Bone marrow (tissue), 2 donors: ENCODE measurements at regions not wholly inside any gene's neighbourhood (a gene's known extent, or its start where the extent isn't known, plus 50 kb on each side); places are given as distances from the start of the nearest gene placed in this dataset.
"Not testable (repeated sequence)": the region's sequence is repeated elsewhere in the genome, so short reads cannot be mapped to it uniquely, and the experiment has no call there.

Experiments
- DNase-seq, 2 donors: peaks; one replicate each; lab custom pipeline; 2025; lab: John Stamatoyannopoulos, UW

DNA sequence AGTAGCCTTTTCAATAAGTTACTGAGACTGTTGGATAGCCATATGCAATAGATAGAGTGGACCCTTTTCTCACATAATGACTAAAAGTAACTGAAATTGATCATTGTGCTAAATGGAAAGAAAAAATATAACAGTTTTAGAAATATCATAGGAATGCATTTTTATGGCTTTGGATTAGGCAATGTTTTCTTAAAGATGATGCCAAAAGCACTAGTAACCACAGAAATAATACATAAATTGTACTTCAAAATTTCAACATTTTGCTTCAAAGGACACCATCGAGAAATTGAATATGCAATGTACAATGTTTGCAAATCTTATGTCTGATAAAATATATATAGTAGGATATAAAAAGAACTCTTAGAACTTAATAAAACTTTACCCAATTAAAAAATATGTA lies 1267.5 kb upstream of the CDH9 start:
- no peak for DNase-seq

- no peak for DNase-seq
Measured at GRCh38 chr5:28301712-28302111, 1263.3 kb upstream of the CDH9 start.

DNA sequence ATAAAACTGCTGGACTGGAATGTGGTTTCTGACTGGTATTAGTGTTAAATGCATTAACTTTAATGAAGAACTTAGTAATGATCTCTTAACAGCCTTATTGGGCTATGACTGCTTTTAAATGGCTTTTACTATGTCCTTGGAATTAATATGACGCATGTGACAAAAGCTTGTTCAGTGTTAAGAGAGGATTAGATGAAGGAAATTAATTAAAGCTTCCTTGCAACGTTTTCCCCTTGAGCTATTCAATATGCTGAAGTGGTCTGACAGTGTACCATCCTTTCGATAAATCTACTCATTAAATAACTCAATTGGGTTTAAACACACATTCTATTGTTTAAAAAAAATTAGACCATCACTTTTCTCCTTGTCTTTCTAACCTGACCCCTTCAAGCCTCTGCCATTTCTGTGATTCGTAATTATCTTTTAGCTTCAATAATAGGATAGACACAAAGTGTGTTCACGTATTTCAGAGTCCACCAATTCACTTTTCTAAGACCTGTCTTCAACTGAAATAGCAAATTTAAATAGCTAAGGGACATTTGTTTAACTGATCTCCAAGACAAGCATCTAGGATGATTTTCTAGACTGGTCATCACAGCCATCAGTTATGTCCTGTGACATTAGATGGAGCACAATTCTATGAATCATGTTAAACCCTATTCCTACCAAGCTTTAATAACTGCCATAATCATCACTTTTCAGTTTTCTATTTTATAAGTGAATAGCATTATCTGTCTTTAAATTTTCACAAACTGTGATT lies 1258.0 kb upstream of the CDH9 start:
- DNase-seq = no peak

GRCh38 chr5:28287021-28287420 lies 1248.6 kb upstream of the CDH9 start:
- not testable (repeated sequence) for DNase-seq

DNA sequence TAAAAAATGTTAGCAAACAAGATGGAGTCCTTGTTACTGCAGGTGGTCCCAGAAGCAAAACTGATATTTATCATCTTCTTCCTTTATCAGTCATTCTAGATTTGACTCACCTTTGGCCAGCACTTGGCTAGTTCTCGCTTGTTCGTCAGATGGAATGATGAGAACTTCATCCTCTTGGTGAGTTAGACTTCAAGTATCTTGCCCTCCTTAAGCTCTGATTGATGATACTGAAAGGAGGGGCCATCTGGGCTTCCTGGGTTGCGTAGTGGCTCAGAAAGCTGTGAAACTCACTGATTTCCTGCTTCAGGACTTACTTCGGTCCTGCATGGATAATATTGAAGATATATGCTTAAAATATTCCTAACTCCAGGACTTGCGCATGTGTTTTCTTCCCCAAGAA lies 1248.2 kb upstream of the CDH9 start:
- no peak for DNase-seq

- no peak for DNase-seq
Measured at GRCh38 chr5:28284788-28285187, 1246.4 kb upstream of the CDH9 start.

DNA sequence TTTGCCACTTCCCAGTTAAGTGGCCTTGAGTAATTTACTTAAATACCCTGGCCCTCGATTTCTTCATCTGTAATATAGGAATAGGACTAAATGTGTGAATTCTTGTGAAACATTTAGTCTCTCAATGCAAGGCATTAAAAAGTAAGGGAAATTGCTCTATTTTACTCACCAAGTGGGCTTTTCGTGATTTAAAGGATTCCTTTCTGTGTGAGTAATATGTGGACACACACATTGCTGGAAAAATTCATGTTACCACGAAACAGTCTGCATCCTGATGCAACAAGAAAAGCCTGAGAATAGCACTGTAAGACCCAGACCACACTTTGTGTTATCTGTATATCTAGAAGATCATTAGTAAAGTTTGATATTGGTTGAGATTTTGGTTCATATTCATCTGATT lies 1243.0 kb upstream of the CDH9 start:
- DNase-seq = no peak

DNA sequence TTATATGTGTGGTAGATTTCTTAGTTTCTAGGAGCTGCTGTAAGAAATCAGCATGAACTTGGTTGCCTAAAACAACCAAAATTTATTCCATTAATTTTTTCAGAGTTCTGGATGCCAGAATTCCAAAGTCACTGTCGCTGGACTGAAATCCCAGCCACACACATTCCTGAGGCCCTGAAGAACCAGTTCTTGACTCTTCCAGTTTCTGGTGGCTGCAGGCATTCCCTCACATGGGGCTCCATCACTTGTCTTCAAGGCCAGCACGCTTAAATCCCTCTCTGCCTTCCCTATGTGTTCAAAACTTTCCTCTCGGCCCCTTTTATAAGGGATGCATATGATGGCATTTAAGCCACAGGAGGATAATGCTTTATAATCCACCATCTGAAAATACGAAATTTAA lies 1237.5 kb upstream of the CDH9 start:
- no peak for DNase-seq

GRCh38 chr5:28269978-28270377 lies 1231.6 kb upstream of the CDH9 start:
- DNase-seq = no peak

DNA sequence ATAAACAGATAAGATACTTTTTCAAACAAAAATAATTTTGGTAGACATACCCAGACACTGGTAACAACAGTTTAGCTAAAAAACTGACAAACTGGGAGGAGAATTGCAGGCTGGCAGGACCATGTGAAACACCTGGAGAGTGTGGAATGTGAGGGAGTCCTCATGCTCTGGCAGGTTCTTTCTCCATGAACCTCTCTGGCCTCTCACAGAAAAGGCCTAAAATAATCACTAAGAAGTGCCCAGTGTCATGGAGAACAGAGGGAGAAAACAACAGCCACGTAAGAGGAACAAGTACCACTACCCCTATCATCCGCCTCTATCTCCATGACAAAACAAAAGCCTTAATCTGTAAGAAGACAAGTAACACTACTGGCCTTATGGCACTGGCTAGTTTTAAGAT lies 1227.5 kb upstream of the CDH9 start:
- DNase-seq = no peak

DNA sequence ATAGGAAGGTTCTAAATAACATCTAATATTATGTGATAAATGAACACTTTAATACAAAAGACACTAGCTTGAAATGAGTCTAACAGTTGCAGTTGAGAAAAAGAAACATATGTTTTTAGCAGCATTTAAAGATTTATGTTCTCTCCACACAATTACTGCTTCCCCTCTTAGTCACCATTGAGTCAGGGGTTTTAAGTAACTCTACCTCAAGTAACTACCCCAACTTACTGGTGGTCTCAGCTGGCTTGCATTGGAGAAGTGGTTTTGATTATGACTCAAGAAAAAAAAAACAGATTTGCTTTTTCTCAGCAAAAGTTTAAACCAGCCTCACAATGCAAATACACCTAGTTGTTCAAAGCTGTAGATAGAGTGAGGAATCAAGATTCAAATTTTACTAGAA lies 1216.5 kb upstream of the CDH9 start:
- DNase-seq = no peak

GRCh38 chr5:28253431-28253830 lies 1215.0 kb upstream of the CDH9 start:
- no peak for DNase-seq

- no peak for DNase-seq
Measured at GRCh38 chr5:28249771-28250415, 1211.5 kb upstream of the CDH9 start.

GRCh38 chr5:28234356-28234968 lies 1196.1 kb upstream of the CDH9 start:
- no peak for DNase-seq

- no peak for DNase-seq
Measured at GRCh38 chr5:28226407-28226806, 1188.0 kb upstream of the CDH9 start.

DNA sequence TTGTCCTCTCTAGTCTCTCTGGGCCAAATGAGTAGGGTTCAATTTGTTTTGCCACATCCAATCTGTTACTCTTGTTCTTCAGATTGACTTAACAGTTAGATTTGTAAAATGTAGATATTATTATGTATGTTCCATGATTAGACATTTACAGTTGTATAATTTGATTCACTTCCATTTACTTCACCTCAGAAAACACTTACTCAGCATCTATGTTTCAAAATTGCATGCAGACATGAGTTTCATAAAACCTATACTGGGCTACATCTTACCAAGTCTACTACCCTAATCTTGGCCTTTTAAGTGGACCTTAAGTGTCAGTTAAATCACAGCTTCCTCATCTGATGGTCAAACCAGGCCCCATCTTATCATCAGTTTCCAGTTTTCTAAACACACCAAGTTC lies 1181.2 kb upstream of the CDH9 start:
- no peak for DNase-seq

DNA sequence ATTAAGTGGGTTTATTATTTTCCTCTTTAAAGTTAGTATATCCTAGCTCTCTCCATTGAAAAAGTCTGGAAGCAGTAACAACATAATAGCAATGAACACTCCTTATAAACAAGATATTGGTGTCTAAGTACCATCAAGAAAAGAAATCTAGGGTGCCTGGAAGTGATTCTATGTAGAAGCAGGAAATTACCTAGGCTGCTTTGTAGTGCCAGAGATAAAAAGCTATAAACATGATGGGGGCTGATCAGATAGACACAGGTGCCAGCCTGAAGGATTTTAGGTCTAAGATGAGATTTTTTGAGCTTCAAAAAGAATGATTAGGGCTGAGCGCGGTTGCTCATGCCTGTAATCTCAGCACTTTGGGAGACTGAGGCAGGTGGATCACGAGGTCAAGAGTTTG lies 1179.3 kb upstream of the CDH9 start:
- DNase-seq = no peak

- DNase-seq = no peak
Measured at GRCh38 chr5:28216939-28217360, 1178.6 kb upstream of the CDH9 start.

- DNase-seq = no peak
Measured at GRCh38 chr5:28215091-28215490, 1176.7 kb upstream of the CDH9 start.

DNA sequence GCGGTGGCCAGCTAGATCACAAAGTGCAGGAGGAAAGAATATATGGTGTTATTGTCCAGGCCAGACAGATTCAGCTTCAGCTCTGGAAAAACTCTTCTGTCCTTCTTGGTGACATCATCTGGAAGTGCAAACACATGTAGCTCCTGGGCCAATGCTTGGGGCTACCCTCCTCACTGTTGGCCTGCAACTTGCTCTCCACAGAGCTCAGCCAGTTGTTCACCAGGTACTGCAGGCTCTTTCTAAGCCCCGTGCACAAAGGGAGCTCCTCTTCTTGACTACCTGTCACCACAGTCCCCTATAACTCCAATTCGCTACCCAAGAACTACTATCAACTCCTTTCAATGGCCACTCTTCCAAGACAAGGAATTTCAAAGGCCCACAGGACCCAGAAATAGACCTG lies 1175.9 kb upstream of the CDH9 start:
- DNase-seq = no peak

DNA sequence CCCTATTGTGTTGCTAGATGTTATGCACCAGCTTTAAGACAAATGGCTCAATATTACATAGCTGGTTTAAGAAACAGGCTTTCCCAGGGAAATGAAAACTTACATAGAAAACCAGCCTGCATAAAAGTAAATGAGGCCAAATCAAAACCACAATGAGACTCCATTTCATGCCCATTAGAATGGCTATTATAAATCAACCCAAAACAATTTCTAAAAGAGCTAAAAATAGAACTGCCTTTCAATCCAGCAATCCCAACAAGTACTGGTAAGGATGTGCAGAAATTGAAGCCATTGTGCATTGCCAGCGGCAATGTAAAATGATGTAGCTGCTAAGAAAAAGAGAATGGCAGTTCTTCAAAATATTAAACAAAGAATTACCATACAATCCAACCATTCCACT lies 1170.0 kb upstream of the CDH9 start:
- DNase-seq = no peak

DNA sequence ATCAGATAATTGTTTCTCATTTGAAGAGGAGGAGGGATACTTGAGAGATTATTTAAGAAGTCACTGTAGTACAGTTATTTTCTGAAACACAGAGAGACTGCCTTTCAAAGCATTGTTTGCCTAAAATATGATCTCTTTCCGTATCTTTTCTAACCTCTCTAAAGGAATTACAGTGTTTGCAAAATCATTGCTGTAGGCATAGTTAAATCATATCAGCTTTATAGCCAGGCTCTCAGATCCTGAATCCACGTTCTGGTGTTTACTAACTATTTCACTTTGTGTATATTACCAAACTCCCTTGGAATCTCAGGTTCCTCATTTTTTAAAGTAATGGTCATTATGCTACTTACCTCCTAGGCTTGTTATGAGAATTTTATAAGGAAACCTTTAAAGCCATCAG lies 1151.6 kb upstream of the CDH9 start:
- no peak for DNase-seq

- DNase-seq = no peak
Measured at GRCh38 chr5:28174691-28175090, 1136.3 kb upstream of the CDH9 start.

DNA sequence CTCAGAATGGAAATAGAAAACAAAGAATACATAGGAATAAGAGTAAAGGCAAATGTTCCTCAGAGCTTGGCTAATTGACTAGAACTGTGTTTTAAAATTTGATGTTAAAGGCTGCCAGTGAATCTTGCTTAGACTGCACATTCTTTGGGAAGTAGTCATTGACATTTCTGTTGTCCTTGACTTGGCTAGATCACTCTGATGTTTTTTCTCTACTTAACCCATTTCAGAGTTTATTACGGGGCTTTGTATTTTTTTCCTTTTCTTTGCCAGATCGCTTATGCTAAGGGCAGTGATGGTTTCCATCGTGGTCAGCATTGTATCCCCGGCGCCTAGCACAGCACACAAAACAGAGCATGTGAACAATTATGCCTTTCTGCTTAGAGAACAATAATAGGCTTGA lies 1126.7 kb upstream of the CDH9 start:
- DNase-seq = no peak
